HK-2 (cell line): ENCODE measurements at regions not wholly inside any gene's neighbourhood (a gene's known extent, or its start where the extent isn't known, plus 50 kb on each side); places are given as distances from the start of the nearest gene placed in this dataset.
A peak's percentile ranks its signal among the peaks of the same experiment; 100 is the strongest.

Experiments used
- DNase-seq: peaks from one replicate; pipeline ENCODE4 v3.0.0-alpha.2; 2018; ENCODE audit not compliant: unreplicated experiment

DNA sequence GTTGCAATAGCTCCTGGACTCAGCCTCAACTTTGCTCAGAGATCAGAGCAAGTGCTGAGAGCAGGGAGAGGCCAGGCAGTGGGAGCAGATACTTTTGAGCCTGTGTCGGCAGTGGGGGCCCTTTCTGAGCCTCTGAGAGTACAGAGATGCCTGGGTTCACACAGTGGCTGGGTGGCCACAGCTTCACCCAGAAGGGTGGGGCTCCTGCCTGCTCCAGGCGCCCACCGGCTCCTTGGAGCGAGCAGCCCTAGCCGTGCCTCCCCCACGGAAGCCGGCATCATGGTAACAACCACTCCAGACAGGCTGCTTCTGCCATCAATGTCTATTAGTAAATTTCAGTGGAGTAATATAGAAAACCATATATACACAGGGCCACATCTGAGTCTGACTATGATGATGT, 619.2 kb upstream of the SETBP1 start:
- no peak for DNase-seq

DNA sequence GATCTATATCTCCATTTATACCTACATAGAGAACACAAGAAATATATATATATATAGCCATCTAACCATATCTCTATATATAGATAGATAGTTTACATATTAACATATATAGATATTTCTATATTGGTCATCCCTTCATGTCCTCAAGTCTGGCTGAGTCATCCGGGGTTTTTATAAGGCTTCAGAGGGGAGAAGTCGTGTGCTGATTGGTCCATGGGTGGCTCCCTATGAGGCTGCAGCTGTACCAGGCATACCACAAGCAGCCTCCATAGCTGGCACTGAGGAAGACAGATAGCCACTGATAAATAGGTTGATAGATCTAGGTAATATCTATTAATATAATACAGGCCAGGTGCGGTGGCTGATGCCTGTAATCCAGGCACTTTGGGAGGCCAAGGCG, 618.3 kb upstream of the SETBP1 start:
- DNase-seq: no peak

DNA sequence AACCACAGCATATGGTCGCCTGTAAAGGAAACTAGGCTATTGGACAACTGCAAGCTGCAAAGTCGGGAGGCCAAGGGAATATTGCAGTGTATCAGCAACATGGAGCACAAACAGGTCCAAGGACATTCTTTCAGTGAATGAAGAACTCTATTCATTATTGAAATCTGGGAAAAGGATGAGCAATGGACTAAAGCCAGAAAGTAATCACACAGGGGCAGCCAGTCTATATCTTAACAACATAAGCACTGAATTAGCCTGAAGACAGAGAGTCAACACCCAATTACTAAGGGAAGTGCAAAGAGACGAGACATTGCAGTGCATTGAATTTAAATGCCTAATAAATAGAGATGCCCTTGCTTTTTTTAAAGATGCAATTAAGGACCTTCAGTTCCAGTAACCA, 615.5 kb upstream of the SETBP1 start:
- DNase-seq: no peak

DNA sequence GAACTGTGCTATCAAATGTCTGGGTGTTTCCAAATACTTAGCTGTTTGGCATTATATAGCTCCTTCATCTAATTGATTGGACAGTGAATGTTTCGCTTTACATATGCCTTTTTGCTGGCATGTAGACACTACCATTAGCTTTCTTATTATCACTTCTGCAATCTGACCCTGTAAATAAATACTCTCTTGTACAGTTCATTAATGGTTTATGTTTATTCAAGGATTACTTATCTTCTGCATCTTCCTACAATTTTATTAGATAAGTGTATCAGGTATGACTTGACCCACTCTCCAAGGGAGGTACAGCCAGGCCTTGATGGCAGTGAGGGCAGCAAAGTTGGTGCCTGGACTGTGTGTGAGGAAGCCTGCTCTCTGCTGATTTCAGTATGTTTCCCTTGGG, 614.1 kb upstream of the SETBP1 start:
- DNase-seq: no peak

DNA sequence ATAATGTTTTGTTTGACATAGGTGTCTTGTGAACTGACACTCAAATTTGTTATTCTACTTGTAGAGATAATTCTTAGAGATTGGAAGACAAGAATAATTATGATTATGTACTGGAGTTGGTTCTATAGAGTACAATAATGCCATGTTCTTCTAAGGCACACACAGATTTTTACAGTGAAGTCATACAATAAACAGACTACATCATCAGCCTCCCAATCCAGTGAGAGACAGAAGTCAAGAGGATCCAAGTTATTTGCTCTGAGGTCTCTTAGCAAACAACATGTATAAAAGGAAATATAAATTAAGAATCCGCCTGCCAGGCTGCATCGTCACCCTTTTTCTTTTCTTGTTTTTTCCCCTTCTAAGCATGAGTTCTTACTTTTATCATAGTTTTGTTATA, 613.5 kb upstream of the SETBP1 start:
- DNase-seq: no peak

DNA sequence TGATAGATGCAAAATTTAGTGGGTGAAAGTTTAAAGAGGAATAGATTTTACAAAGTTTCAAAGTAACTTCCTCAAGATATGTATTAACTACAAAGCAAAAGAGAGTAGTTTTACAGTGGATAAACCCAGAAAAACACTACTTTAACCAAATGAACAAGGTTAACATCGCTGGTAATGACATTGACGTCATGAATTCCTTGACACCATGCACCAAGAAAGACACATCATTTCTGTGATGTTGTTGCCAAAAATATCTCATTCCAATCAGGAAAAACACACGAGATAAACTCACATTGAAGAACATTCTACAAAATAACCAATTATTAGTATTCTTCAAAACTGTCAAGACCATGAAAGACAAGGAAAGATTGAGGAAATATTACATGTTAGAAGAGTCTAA, 605.6 kb upstream of the SETBP1 start:
- DNase-seq: no peak

DNA sequence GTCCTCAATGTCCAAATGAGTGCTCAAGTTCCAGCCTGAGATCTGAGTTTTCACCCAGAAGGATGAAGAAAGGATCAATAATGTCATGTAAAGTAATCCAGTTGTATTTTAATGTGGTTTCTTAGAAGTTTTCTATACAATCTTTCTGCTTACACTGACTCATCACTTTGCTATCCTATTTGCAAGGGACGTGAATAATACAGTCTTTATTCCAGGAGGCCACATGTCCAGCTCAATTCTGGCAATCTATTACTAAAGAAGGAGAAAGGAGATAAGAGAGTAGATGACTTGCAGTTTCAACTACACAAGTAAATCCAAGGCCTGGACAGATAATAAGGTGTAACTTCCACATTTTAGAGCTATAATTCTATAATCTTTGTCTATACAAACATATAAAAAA, 601.1 kb upstream of the SETBP1 start:
- DNase-seq: no peak

DNA sequence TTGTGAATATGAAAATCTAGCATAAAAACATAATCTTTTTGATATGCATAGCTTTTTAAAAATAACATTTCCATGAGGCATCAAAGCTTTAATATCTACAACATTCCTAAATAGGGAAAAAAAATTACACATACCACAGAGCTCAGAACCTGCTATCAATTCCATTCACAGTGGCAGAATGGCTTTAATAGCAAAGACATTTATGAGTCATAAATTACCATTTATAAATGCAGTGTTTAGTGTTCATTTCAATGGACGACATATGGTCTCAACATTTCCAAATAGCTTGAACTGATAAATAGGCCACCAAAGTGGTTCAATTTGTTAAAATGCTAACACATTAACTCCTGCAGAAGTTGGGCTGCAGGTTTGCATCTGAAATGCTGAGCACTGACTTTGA, 600.6 kb upstream of the SETBP1 start:
- DNase-seq: no peak

DNA sequence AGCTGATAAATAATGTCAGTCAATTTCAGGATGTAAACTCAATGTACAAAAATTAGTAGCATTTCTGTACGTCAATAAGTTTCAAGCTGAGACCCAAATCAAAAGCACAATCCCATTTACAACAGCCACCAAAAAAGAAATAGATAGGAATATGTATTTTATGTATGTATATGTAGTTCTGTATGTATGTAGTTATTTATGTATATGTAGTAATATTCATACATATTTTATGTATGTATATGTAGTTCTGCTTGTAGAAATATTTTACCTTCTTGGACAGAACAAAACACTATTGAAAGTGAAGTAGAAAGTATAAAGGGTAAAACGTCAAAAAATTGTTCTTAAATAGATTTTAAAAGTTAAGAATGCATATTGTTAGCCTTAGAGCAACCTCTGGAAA, 591.0 kb upstream of the SETBP1 start:
- no peak for DNase-seq

DNA sequence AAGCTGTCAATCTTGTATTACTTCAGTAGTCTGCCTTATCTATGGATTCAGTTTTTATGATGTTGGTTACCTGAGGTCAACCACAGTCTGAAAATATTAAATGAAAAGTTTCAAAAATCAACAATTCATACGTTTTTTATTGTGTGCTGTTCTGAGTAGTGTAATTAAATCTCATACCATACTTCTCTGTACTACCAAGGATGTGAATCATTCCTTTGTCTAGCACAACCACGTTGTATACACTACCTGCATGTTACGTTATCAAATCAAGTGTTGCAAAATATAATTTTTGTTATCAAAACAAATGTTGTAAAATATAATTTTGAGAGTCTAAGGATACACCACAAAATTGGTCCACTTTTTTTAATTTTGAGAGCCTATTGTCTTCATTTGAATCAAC, 590.2 kb upstream of the SETBP1 start:
- DNase-seq: no peak

DNA sequence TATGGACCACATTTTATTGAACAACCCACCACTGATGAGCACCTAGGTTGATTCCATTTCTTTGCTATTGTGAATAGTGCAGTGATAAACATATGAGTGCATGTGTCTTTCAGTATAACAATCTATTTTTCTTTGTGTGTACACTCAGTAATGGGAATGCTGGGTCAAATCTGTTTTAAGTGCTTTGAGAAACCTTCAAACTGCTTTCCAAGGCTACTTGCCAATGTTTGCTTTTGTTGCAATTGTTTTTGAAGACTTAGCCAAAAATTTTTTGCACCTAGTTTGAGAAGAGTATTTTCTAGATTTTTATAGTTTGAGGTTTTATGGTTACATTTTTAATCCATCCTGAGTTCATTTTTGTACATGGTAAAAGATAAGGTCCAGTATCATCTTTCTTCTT, 587.4 kb upstream of the SETBP1 start:
- no peak for DNase-seq

DNA sequence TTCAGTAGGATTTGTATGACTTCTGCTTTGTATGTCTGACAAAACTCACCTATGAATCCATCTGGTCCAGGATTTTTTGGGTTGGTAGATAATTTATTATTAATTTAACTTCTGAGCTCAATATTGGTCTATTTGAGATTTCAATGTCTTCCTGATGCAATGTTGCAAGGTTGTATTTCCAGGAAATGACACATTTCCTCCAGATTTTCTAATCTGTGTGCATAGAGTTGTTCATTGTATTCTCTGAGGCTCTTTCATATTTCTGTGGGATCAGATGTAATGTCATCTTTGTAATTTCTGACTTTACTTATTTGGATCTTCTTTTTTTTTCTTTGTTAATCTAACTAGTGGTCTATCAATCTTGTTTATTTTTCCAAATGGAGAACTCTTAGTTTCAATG, 584.7 kb upstream of the SETBP1 start:
- no peak for DNase-seq

DNA sequence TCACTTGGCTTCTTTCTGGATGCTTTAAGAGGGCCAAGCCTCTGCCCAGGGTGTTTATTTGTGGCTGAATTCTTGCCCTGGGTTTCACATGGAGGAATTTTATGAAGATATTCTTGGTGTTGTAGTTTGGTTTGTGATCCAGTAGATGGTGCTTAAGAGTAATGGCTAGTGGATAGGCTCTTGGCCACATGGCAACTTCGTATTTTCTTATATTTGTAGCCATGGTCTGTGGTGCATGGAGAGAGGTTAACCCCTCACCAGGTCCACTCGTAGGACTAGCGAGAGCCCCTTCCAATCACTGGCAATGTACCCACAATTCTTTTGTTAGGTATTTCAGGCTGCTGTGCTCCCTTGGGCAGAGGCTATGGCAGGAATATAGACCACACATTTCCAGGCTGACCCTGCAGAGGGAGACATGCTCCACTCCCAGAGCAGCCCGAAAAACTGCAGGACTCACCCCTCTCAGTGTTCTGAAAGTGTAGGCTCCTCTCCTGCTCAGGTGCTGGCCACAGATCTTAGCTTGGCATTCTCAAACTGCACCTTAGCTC, 582.1 kb upstream of the SETBP1 start:
- no peak for DNase-seq

DNA sequence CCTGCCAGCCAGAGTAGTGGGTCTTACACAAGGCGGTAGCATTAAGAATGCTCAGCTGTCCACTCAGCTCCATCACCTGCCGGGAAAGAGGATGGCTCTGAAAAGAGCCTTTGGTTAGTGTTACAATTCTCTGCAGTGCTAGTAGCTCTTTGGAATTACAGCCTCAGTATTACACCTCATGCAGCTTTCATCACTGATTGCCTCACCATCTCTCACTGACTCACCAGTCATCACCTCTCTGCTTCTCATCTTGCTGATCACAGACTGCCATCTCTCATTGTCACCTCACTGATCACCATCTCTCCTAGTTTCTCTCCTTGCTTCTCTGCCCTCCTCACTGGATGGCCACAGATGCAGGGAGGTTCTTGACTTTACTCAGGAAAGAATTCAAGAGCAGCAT, 573.5 kb upstream of the SETBP1 start:
- DNase-seq: no peak

DNA sequence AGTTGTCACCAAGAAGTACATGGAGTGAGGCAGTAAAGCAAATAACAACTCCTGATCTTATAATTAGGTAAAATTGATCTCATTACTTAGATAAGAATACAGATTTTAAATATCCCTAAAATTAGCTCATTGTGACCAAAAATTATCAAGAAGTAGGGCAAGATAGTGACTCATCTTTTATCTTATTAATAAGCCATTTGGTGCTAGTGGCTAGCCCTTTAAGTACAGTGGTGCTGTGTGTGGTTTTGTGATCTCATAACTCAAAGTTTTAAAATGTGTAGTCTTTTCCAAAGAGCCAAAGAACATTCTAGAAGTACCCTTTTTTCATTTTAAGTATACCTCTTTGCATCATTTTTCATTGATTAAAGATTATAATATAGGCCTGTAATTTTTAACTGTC, 569.4 kb upstream of the SETBP1 start:
- DNase-seq: no peak

DNA sequence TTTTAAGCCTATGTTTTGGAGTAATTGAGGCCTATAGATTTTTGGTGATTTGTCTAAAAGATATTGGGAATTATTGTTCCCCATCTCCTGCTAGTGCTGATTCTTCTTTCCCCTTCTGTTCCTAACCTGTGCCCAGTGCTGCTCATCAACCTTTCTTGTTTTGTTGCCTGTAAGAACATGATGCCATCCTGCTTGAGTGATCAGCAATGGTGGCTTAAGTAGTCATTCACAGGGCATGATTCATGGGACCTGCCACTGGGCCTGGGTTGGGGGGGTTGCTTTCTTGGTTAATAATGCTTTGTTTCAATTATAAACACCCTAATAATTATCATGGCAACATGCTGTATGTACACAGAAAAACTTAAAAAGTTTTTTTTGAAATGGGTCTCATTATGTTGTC, 562.9 kb upstream of the SETBP1 start:
- no peak for DNase-seq

DNA sequence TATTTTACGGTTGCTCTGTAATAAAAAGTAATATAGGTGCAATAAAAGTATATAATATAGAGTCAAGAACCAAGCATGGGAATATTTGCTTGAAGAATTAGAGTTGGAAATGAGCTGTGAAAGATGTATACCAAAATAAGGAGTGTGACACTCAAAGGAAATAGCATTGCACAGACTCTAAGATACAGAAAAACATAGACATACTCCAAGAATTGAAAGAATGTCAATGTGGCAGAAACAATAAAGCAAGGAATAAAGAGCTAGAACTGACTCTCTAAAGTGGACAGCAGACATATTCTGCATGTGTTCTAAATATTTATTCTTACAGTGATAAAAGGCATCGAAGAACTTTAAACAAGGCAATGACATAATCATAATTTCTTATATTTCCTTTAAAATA, 561.1 kb upstream of the SETBP1 start:
- no peak for DNase-seq

DNA sequence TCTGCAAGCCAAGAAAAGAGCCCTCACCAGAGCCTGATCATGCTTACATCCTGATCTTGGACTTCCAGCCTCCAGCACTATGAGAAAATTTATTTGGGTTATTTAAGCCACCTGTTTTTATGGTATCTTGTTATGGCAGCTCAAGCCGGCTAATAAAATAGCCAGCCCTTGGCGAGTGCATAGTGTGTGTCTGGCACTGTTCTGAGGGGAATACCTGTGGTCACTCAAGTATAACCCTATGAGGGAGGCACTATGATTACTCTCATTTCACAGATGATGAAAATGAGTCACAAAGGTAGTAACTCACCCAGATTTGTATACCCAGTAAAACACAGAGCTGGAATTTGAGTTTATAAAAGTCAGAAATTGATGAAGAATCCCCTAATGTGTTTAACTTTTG, 556.9 kb upstream of the SETBP1 start:
- DNase-seq: no peak

DNA sequence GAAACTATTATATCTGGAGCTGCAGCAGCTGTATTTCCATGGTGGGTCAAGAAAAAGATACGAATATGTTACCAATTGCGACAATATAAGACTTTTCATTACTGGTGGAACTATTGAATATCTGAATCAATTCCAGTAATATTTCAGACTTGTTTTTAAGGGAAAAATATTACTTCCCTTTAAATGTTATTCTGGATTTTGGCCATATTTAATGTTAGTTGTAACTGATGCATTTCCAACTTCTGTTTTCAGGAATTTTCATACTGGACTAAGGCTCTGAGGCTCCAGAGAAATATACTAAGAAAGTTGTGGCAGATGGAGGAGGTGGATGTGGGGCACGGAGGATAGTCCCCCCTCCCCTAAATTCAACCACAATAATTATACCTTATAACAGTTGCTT, 555.2 kb upstream of the SETBP1 start:
- DNase-seq: no peak

DNA sequence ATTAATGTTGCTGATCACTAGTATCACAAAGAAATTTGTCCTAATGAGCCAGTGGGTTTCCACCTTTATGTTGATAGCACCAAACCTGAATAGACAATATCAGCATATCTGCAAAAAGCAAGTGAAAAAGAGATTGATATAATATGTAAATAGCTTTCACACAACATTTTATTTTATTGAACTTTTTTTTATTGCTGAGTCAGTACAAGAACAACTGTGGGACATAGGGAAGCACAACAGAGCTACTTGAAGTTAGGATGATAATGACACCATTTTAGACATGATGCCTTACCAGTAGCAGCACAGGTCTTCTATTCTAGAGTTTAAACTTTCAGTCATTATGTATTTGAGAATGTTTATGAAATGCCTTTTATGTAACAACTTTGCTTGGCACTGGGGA, 554.1 kb upstream of the SETBP1 start:
- DNase-seq: no peak

DNA sequence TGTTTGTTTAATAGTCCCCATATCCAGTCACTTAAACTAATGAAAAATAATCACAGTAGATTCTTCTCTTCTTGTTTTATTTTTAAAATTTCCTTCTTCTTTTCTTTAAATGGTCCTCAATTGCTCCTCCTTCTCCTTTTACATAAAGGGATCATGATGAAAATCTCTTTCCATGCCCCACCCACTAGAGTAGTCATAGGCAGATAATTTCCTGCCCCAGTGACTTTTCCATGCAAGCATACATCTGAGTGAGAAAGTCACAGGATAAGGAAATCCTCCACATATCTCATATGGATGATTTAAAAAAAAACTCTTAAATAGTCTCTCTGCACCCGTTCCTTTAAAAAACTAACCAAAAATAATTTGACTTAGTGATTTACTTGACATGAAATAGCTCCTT, 552.3 kb upstream of the SETBP1 start:
- no peak for DNase-seq

DNA sequence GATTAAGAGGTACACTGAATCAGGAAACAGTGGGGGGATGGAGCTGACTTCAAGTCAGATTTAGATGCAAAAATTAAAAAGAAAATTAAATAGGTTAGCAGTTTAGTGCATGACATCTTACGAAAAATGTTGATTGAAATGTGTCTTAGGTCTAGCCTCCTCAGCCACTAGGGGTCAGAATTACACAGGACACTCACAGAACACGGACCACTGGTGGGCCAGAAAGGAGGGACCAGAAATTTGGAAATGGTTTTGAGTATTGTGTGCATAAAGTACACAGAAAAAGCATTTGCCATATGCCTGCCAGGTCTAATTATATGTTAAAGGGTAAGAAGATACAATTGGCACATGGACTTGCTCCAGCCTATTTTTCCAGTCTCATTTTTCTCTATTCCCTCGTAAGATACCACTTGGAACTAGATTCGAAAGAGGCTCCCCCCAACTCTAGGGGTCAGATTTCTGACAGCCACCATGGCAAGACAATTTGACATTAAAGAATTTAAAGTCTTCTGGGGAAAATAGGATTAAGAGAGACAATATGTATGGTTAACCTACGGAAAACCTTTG, 550.2 kb upstream of the SETBP1 start:
- peak; percentile 6 for DNase-seq

DNA sequence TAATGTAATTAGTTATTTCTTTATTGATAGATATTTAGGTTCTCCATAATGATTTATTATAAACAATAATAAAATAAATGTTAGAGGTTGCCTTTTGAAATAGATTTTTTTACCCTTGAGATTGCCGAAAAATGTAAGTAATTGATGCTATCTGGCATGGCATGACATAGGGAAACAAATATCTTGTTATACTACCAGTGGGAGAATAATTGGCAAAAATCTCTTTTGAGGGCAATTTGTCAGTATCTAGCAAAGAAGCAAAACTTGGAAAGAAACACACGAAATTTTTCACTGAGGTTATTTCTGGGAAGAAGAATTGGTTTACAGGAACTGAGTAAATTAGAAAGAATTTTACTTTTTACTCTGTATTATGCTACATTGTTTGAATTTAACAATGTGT, 547.2 kb upstream of the SETBP1 start:
- DNase-seq: no peak

DNA sequence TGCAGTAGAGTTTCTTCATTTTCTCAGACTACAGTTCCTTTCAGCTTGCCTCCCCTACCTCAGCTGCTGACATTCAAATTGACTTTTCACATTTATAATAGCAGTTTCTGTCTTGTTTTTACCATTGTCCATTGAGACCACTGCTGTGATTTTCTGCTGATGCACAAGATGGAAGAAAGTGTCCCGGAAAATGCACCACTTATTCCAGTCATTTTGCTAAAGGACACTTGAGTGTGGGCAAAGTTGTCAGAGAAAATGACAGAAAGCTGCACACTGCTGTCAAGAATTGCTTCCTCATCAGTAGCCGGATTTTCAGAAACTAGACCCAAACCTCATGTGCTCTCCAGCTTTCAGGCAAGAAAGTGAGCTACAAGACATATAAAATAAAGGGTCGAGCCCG, 546.2 kb upstream of the SETBP1 start:
- no peak for DNase-seq

DNA sequence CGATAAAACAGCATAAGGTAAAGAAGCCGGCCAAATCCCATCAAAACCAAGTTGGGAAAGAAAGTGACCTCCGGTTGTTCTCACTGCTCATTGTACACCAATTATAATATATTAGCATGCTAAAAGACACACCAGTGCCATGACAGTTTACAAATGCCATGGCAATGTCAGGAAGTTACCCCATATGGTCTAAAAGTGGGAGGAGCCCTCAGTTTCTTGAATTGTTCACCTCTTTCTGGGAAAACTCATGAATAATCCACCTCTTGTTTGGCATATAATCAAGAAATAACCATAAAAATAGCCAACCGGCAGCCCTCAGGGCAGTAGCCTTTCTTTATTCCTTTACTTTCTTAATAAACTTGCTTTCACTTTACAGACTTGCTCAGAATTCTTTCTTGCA, 544.9 kb upstream of the SETBP1 start:
- no peak for DNase-seq
